ENCODE measurements at regions not wholly inside any gene's neighbourhood (a gene's known extent, or its start where the extent isn't known, plus 50 kb on each side); places are given as distances from the start of the nearest gene placed in this dataset.

GRCh38 chr3:177426106-177426877 is 229.0 kb upstream of the TBL1XR1 start:
- Mint-ChIP-seq H3K27me3 (ENCODE audit: low read depth, poor library complexity) (no peaks in the 10 kb centered on the region), H3K36me3 (ENCODE audit: low read depth) (no peaks in the 10 kb centered on the region), H3K4me3 (no peak overlapping the region), H3K27ac (no peak overlapping the region), H3K9me3 (peaks cover 20% of the 10 kb centered on the region), H3K4me1 (peaks cover 55% of the 10 kb centered on the region)
- TF ChIP-seq, protein P1, sequence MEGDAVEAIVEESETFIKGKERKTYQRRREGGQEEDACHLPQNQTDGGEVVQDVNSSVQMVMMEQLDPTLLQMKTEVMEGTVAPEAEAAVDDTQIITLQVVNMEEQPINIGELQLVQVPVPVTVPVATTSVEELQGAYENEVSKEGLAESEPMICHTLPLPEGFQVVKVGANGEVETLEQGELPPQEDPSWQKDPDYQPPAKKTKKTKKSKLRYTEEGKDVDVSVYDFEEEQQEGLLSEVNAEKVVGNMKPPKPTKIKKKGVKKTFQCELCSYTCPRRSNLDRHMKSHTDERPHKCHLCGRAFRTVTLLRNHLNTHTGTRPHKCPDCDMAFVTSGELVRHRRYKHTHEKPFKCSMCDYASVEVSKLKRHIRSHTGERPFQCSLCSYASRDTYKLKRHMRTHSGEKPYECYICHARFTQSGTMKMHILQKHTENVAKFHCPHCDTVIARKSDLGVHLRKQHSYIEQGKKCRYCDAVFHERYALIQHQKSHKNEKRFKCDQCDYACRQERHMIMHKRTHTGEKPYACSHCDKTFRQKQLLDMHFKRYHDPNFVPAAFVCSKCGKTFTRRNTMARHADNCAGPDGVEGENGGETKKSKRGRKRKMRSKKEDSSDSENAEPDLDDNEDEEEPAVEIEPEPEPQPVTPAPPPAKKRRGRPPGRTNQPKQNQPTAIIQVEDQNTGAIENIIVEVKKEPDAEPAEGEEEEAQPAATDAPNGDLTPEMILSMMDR (IDR thresholded peaks at IDR 0.05): no peak
- no peak for DNase-seq

DNA sequence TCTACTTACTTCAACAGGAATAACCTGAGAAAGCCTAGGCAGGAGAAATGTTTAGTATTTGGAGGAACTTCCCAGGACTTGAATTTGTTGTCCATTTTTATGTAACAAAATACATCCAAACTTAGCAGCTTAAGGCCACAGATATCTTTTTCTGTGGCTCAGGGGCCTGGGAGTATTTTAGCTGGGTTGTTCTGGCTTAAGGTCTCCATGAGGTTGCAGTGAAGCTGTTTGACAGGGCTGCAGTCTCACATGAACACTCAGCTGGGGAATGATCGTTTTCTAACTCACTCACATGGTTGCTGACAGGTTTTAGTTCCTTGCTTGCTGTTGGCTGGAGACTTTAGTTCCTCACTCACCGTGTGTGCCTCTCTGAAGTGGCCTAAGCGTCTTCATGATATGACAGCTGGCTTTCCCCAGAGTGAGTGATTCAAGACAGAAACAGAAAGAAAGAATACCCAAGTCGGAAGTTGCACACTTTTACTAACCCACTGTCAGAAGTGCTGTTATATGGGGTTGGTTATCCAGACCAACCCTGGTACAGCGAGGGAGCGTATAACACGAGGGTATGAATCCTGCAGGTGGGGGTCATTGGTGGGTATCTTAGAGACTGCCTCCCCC is 229.7 kb upstream of the TBL1XR1 start:
- DNase-seq: no peak
- H3K36me3 Mint-ChIP-seq (ENCODE audit: low read depth): no peaks in the 10 kb centered on the region
- no peak overlapping the region for H3K4me3 Mint-ChIP-seq
- peaks cover 58% of the 10 kb centered on the region for H3K4me1 Mint-ChIP-seq
- H3K27ac Mint-ChIP-seq: no peak overlapping the region
- H3K9me3 Mint-ChIP-seq: peaks cover 20% of the 10 kb centered on the region
- no peaks in the 10 kb centered on the region for H3K27me3 Mint-ChIP-seq (ENCODE audit: low read depth, poor library complexity)
- TF ChIP-seq, protein P1 (IDR thresholded peaks at IDR 0.05): no peak

DNA sequence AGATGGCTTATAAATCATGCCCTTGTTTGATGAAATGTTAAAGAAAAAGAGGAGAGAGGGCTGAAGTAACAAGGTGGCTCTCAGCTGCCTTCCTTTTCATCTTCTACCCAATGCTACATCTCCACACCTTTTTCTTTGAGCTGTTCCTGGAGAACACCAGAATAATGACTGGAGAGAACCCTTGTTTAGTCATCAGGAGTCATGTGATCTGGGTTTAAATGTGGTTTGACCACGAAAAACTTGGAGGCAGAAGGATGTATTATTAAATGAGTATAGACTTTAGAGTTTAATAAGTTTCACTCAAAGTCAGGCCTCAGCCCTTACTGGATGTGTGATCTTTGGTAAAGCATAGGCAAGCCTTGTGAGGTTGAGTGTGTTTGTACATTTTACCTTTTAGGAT is 230.3 kb upstream of the TBL1XR1 start:
- H3K4me1 Mint-ChIP-seq: peaks cover 61% of the 10 kb centered on the region
- no peak overlapping the region for H3K4me3 Mint-ChIP-seq
- H3K27ac Mint-ChIP-seq: no peak overlapping the region
- TF ChIP-seq, protein P1 (IDR thresholded peaks at IDR 0.05): no peak
- DNase-seq: no peak
- H3K36me3 Mint-ChIP-seq (ENCODE audit: low read depth): no peaks in the 10 kb centered on the region
- peaks cover 20% of the 10 kb centered on the region for H3K9me3 Mint-ChIP-seq
- no peaks in the 10 kb centered on the region for H3K27me3 Mint-ChIP-seq (ENCODE audit: low read depth, poor library complexity)

DNA sequence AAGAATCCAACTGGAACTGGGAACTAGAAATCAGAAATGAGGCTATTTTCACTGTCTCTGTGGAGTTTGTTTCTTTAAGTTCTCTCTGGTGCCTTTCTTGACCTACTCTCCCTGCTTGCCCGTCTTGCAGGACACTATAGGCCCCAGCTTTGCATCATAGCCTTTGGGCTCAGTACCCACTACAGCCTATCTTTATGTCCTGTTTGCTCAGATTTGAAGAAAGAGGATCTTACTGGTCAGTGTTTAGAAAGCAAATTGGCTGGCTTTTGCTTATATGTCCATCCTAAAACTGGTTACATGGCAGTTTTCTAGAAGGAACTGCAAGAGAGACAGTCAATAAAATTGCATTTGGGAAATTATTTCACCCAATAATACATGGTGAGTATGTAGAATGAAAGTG is 231.8 kb upstream of the TBL1XR1 start:
- H3K4me1 Mint-ChIP-seq: peaks cover 63% of the 10 kb centered on the region
- TF ChIP-seq, protein P1 (IDR thresholded peaks at IDR 0.05): no peak
- H3K27me3 Mint-ChIP-seq (ENCODE audit: low read depth, poor library complexity): no peaks in the 10 kb centered on the region
- DNase-seq: no peak
- H3K36me3 Mint-ChIP-seq (ENCODE audit: low read depth): no peaks in the 10 kb centered on the region
- H3K9me3 Mint-ChIP-seq: peaks cover 20% of the 10 kb centered on the region
- peak overlapping the region; percentile 5 for H3K4me3 Mint-ChIP-seq
- H3K27ac Mint-ChIP-seq: peak overlapping the region; percentile 93

GRCh38 chr3:177429771-177430170 is 232.5 kb upstream of the TBL1XR1 start:
- Mint-ChIP-seq H3K9me3 (peaks cover 20% of the 10 kb centered on the region), H3K4me1 (peaks cover 63% of the 10 kb centered on the region), H3K27me3 (ENCODE audit: low read depth, poor library complexity) (no peaks in the 10 kb centered on the region), H3K36me3 (ENCODE audit: low read depth) (no peaks in the 10 kb centered on the region), H3K4me3 (no peak overlapping the region), H3K27ac (peak overlapping the region; percentile 37)
- DNase-seq: no peak
- TF ChIP-seq, protein P1 (IDR thresholded peaks at IDR 0.05): no peak
